Activated CD8-positive, alpha-beta T cell treated with anti-CD3 and anti-CD28 coated beads for 36 hours (primary cell): ENCODE measurements at regions not wholly inside any gene's neighbourhood (a gene's known extent, or its start where the extent isn't known, plus 50 kb on each side); places are given as distances from the start of the nearest gene placed in this dataset.

Experiments used
- ATAC-seq: fragments of 200-7000 bp; cut with Tn5 transposase; one replicate; pipeline ENCODE4 v1.10.0; 2021; ENCODE audit warnings: mild to moderate bottlenecking, moderate library complexity
- CTCF ChIA-PET: fragments of 350-600 bp; sonication (Branson Sonifier 250); formaldehyde crosslinking; loops from one replicate; lab custom pipeline; 2021; ENCODE audit warnings: antibody characterized with exemption; lab: Charles Lee
- POLR2A ChIA-PET: fragments of 350-600 bp; sonication (Branson Sonifier 250); formaldehyde crosslinking; loops from one replicate; lab custom pipeline; 2021; ENCODE audit warnings: antibody characterized with exemption; lab: Charles Lee
- DNase-seq: peaks from one replicate; pipeline ENCODE4 v3.0.0-alpha.2; 2020
- H3K27ac Mint-ChIP-seq: one replicate; pipeline ENCODE4 v1.8.0; 2021; ENCODE audit warnings: mild to moderate bottlenecking, mixed read lengths
- H3K27me3 Mint-ChIP-seq: one replicate; pipeline ENCODE4 v1.8.0; 2021; ENCODE audit warnings: mixed read lengths
- H3K36me3 Mint-ChIP-seq: one replicate; pipeline ENCODE4 v1.8.0; 2021; ENCODE audit warnings: low read depth, mixed read lengths
- H3K4me1 Mint-ChIP-seq: one replicate; pipeline ENCODE4 v1.8.0; 2021; ENCODE audit warnings: low read depth, mixed read lengths
- H3K4me3 Mint-ChIP-seq: one replicate; pipeline ENCODE4 v1.8.0; 2021; ENCODE audit warnings: mild to moderate bottlenecking, moderate library complexity, mixed read lengths
- H3K9me3 Mint-ChIP-seq: one replicate; pipeline ENCODE4 v1.8.0; 2021; ENCODE audit warnings: mixed read lengths
- intact Hi-C: fragments of 100-400 bp; cut with micrococcal nuclease; formaldehyde crosslinking; loops from one replicate; pipeline ENCODE4 v1.10.0; 2022
- TF ChIP-seq, protein P1 (sequence below): fragments of 200-600 bp; IDR thresholded peaks from one replicate; pipeline ENCODE4 v1.8.0; 2022; ENCODE audit warnings: antibody characterized with exemption, mild to moderate bottlenecking

DNA sequence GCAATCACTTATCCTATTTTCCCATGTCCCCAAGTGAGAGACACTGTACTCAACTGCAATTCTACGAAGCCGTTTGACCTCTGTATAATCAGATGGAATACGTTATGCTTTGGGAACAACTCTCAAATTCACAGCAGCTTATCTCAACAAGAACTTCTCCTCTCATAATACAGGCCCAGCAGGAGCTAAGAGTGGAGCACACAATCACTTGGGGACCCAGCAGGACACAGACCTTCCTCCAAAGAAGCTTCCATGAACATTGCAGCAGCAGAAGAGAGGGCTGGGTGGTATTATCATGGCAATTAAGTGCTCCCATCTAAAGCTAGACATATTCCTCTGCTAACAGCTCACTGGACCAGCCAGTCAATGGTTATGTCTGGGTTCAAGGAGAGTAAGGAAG is 428.3 kb upstream of the MIR17HG start:
- TF ChIP-seq, protein P1, sequence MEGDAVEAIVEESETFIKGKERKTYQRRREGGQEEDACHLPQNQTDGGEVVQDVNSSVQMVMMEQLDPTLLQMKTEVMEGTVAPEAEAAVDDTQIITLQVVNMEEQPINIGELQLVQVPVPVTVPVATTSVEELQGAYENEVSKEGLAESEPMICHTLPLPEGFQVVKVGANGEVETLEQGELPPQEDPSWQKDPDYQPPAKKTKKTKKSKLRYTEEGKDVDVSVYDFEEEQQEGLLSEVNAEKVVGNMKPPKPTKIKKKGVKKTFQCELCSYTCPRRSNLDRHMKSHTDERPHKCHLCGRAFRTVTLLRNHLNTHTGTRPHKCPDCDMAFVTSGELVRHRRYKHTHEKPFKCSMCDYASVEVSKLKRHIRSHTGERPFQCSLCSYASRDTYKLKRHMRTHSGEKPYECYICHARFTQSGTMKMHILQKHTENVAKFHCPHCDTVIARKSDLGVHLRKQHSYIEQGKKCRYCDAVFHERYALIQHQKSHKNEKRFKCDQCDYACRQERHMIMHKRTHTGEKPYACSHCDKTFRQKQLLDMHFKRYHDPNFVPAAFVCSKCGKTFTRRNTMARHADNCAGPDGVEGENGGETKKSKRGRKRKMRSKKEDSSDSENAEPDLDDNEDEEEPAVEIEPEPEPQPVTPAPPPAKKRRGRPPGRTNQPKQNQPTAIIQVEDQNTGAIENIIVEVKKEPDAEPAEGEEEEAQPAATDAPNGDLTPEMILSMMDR = no peak
- H3K9me3 Mint-ChIP-seq = peaks cover 8% of the 10 kb centered on the region
- no peaks in the 10 kb centered on the region for H3K36me3 Mint-ChIP-seq
- ChIA-PET CTCF (no interaction called here), POLR2A (no interaction called here)
- ATAC-seq = no peak
- H3K4me3 Mint-ChIP-seq = no peak overlapping the region
- DNase-seq = no peak
- no peaks in the 10 kb centered on the region for H3K4me1 Mint-ChIP-seq
- intact Hi-C loops = no loop called here
- no peaks in the 10 kb centered on the region for H3K27me3 Mint-ChIP-seq
- no peak overlapping the region for H3K27ac Mint-ChIP-seq

DNA sequence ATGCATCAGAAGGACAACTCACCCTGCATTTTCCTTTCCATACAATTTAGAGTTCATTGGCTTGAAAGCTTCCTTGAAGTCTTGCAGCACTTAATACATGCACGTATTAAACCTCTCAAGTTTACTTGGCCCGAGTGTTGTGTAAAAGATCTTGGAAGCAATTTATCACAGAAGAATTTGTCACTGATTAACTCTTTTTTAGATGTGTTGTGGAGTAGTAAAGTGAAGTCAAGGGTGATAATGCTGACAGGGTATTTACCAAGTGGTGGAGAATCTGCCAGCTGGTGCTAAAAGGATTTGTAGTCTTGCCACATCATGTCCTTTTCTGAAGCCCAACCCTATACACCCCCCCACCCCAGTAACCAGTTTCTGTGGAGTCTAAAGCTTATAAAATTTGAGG is 421.0 kb upstream of the MIR17HG start:
- no peaks in the 10 kb centered on the region for H3K4me1 Mint-ChIP-seq
- DNase-seq (no peak), ATAC-seq (no peak)
- H3K9me3 Mint-ChIP-seq = peaks cover 7% of the 10 kb centered on the region
- CTCF ChIA-PET = no interaction called here
- TF ChIP-seq, protein P1 = no peak
- H3K4me3 Mint-ChIP-seq = no peak overlapping the region
- intact Hi-C loops = no loop called here
- no peak overlapping the region for H3K27ac Mint-ChIP-seq
- POLR2A ChIA-PET = no interaction called here
- H3K27me3 Mint-ChIP-seq = no peaks in the 10 kb centered on the region
- H3K36me3 Mint-ChIP-seq = no peaks in the 10 kb centered on the region

DNA sequence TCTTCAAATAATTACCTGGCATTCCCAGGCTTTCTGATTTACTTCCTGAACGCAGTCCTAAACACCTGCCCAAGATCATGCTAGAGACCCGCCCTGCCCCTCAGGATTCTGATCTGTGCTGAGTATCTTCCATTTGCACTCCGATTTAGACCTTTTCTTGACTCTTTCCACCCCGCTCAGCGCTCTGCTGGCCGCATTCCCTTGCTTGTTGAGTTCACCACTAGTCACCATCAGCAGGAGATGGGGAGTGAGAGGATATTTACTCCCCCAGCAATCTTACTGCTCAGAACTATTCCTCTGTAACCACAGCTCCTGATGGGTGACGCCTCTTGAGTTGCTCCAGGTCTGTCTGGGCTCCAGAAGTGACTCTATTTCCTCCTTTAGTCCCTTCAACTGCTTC is 419.4 kb upstream of the MIR17HG start:
- ChIA-PET CTCF (no interaction called here), POLR2A (no interaction called here)
- DNase-seq = no peak
- TF ChIP-seq, protein P1 = no peak
- Mint-ChIP-seq H3K27me3 (no peaks in the 10 kb centered on the region), H3K9me3 (peaks cover 7% of the 10 kb centered on the region), H3K27ac (no peak overlapping the region), H3K36me3 (no peaks in the 10 kb centered on the region), H3K4me3 (no peak overlapping the region), H3K4me1 (no peaks in the 10 kb centered on the region)
- no peak for ATAC-seq
- intact Hi-C loops = no loop called here

DNA sequence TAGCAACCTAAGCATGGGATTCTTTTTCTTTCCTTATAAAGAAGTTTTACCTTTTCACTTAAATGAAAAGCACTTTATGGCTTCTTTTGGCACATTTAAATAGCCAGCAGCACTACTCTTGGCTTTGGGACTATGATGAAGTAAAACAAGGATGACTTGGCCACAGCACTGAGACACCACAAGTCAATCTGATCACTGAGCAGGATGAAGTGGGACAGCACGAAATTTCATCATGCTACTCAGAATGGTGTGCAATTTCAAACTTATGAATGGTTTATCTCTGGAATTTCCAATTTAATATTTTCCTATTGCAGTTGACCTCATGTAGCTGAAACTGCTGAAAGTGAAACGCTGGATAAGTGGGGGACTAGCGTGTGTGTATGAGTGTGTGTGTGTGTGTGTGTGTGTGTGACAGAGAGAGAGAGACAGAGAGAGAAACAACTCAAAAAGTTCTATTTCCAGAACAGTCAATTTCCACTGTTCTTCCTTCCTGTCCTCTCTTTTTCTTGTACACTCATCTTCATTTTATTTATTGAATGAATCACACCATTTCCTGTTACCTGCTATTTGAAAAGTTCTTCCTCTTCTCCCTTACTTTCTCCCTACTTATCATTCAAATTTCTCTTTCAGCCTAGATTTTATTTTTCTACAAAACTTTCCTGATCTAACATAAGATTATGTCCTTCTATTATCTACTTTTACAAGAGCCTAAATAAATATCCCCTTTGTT is 414.2 kb upstream of the MIR17HG start:
- H3K36me3 Mint-ChIP-seq = no peaks in the 10 kb centered on the region
- CTCF ChIA-PET = no interaction called here

DNA sequence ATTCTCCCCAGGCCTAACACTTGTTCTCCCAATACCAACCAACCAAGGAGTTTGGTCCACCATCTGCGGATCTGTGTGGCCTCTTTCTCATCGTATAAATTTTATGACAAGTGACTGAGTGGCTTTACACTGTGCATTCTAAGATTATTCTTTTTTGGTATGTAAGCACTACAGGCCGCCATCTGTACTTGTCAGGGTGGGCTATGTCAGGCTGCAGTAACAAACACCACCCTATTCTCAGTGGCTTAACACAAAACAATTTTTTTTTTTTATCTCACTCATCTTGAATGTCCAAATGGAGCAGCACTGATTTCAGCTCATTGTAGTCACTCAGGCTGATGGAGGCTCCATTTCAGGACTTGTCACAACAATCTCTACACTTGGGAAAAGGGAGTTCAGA is 412.7 kb upstream of the MIR17HG start:
- no peaks in the 10 kb centered on the region for H3K4me1 Mint-ChIP-seq
- ChIA-PET POLR2A (no interaction called here), CTCF (no interaction called here)
- intact Hi-C loops = no loop called here
- TF ChIP-seq, protein P1 = no peak
- no peak for ATAC-seq
- DNase-seq = no peak
- no peak overlapping the region for H3K27ac Mint-ChIP-seq
- H3K27me3 Mint-ChIP-seq = no peaks in the 10 kb centered on the region
- H3K4me3 Mint-ChIP-seq = no peak overlapping the region
- H3K36me3 Mint-ChIP-seq = no peaks in the 10 kb centered on the region
- peaks cover 6% of the 10 kb centered on the region for H3K9me3 Mint-ChIP-seq

More for the DNA sequence above, 414.2 kb upstream of the MIR17HG start:
- no peak overlapping the region for H3K4me3 Mint-ChIP-seq
- DNase-seq (no peak), ATAC-seq (no peak)
- H3K9me3 Mint-ChIP-seq = peaks cover 8% of the 10 kb centered on the region
- intact Hi-C loops = no loop called here
- POLR2A ChIA-PET = no interaction called here
- H3K4me1 Mint-ChIP-seq = no peaks in the 10 kb centered on the region
- TF ChIP-seq, protein P1 = no peak
- H3K27me3 Mint-ChIP-seq = no peaks in the 10 kb centered on the region
- H3K27ac Mint-ChIP-seq = no peak overlapping the region
